ENCODE measurements at regions not wholly inside any gene's neighbourhood (a gene's known extent, or its start where the extent isn't known, plus 50 kb on each side); places are given as distances from the start of the nearest gene placed in this dataset.

- DNase-seq (ENCODE audit: low spot score in 2 of 2) (no peak), ATAC-seq (ENCODE audit: low read depth) (no peak)
- no peak overlapping the region for H3K27ac Mint-ChIP-seq
- H3K9me3 Mint-ChIP-seq, result peaks cover 1% of the 10 kb centered on the region
- H3K4me1 Mint-ChIP-seq, result no peaks in the 10 kb centered on the region
- H3K4me3 Mint-ChIP-seq, result no peak overlapping the region
- H3K27me3 Mint-ChIP-seq, result no peaks in the 10 kb centered on the region
- H3K36me3 Mint-ChIP-seq, result no peaks in the 10 kb centered on the region
Observed at GRCh38 chr21:27024971-27025370, 58.1 kb upstream of the ADAMTS5 start.

GRCh38 chr21:27024301-27024700 lies 57.4 kb upstream of the ADAMTS5 start:
- Mint-ChIP-seq H3K36me3 (no peaks in the 10 kb centered on the region), H3K4me3 (no peak overlapping the region), H3K27me3 (no peaks in the 10 kb centered on the region), H3K4me1 (no peaks in the 10 kb centered on the region), H3K27ac (no peak overlapping the region), H3K9me3 (no peaks in the 10 kb centered on the region)
- no peak for DNase-seq (ENCODE audit: low spot score in 2 of 2)
- no peak for ATAC-seq (ENCODE audit: low read depth)

GRCh38 chr21:27023186-27023585 lies 56.3 kb upstream of the ADAMTS5 start:
- Mint-ChIP-seq H3K27ac (no peak overlapping the region), H3K9me3 (peaks cover under 1% of the 10 kb centered on the region), H3K4me3 (no peak overlapping the region), H3K27me3 (no peaks in the 10 kb centered on the region), H3K4me1 (no peaks in the 10 kb centered on the region), H3K36me3 (no peaks in the 10 kb centered on the region)
- no peak for DNase-seq (ENCODE audit: low spot score in 2 of 2)
- ATAC-seq (ENCODE audit: low read depth), result no peak

DNA sequence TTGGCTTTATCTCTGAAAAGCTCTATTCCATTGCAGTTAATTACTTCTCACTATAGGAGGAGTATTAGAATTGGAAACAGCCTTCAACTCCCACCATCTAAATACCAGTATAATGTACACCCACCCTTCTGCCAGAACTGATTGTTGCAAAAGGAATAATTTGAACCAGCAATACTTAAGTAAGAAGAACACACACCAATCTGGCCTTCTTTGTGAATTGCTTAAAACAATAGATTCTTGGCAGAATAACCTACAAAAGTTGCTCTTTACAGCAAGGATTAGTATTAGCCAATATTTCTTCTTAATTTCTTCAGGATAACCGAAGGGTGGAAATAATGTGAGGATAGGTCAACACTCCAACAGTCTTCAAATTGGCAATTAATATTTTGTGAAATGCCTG lies 54.9 kb upstream of the ADAMTS5 start:
- ATAC-seq (ENCODE audit: low read depth) (no peak), DNase-seq (ENCODE audit: low spot score in 2 of 2) (no peak)
- Mint-ChIP-seq H3K9me3 (peaks cover 8% of the 10 kb centered on the region), H3K4me1 (no peaks in the 10 kb centered on the region), H3K27me3 (no peaks in the 10 kb centered on the region), H3K4me3 (no peak overlapping the region), H3K27ac (no peak overlapping the region), H3K36me3 (no peaks in the 10 kb centered on the region)

- ATAC-seq (ENCODE audit: low read depth) (no peak), DNase-seq (ENCODE audit: low spot score in 2 of 2) (no peak)
- no peak overlapping the region for H3K27ac Mint-ChIP-seq
- H3K36me3 Mint-ChIP-seq, result no peaks in the 10 kb centered on the region
- H3K4me1 Mint-ChIP-seq, result no peaks in the 10 kb centered on the region
- H3K4me3 Mint-ChIP-seq, result no peak overlapping the region
- H3K9me3 Mint-ChIP-seq, result peaks cover 8% of the 10 kb centered on the region
- no peaks in the 10 kb centered on the region for H3K27me3 Mint-ChIP-seq
Observed at GRCh38 chr21:27021046-27021445, 54.2 kb upstream of the ADAMTS5 start.

DNA sequence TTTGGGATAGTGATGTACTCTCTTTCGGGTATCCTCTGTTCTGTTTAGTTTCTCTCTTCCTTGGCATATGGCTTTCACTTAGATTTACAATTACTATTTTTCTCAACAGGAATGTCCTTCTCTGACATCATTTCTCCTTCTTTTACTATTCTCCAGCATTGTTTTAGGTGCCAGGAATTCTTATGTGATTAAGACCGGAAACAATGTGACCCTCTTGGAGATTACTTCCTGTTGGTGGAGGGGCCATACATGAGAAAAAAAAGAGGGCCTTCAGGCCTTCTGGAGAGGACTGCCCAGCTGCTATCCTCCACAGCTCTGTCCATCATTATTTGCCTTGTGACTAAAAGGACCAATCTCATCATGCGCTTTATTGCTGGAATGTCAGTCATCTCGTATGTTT lies 50.4 kb upstream of the ADAMTS5 start:
- H3K9me3 Mint-ChIP-seq, result peaks cover 8% of the 10 kb centered on the region
- ATAC-seq (ENCODE audit: low read depth) (no peak), DNase-seq (ENCODE audit: low spot score in 2 of 2) (no peak)
- H3K27me3 Mint-ChIP-seq, result no peaks in the 10 kb centered on the region
- no peaks in the 10 kb centered on the region for H3K36me3 Mint-ChIP-seq
- no peak overlapping the region for H3K4me3 Mint-ChIP-seq
- H3K4me1 Mint-ChIP-seq, result no peaks in the 10 kb centered on the region
- H3K27ac Mint-ChIP-seq, result no peak overlapping the region
